ENCODE measurements at regions not wholly inside any gene's neighbourhood (a gene's known extent, or its start where the extent isn't known, plus 50 kb on each side); places are given as distances from the start of the nearest gene placed in this dataset.

GRCh38 chr4:13859423-13859822, 231.9 kb upstream of the BOD1L1 start:
- no peak overlapping the region for H2AK5ac ChIP-seq (ENCODE audit: insufficient read length, low read length)
- H4K91ac ChIP-seq (ENCODE audit: insufficient read length, low read depth, low read length): no peak overlapping the region
- no CpG with 5 or more reads among the region's 3 CpGs for WGBS (ENCODE audit: extremely low coverage, insufficient read length, low lambda C conversion rate)
- H3K9me3 Mint-ChIP-seq: peaks cover 12 to 16% of the 10 kb centered on the region in 2 experiments
- H2BK12ac ChIP-seq (ENCODE audit: insufficient read length, low read depth, low read length): no peak overlapping the region
- H3K23me2 ChIP-seq (ENCODE audit: insufficient read length, low read depth, low read length, poor library complexity, severe bottlenecking): no peaks in the 10 kb centered on the region
- no peak overlapping the region for H3T11ph ChIP-seq (ENCODE audit: low read length)
- no peak overlapping the region for H2BK120ac ChIP-seq (ENCODE audit: low read depth, low read length, poor library complexity, severe bottlenecking)
- H3K9me3 ChIP-seq (ENCODE audit: control insufficient read depth, low read depth, low read length): no peaks in the 10 kb centered on the region
- no peak overlapping the region for H3K4me3 Mint-ChIP-seq
- H3K27ac Mint-ChIP-seq: no peak overlapping the region
- no peaks in the 10 kb centered on the region for H3K79me1 ChIP-seq (ENCODE audit: insufficient read depth, low read depth, low read length, poor library complexity, severe bottlenecking)
- no peak overlapping the region for H3K9ac ChIP-seq (ENCODE audit: extremely low read depth, insufficient read length, low read length)
- no peak overlapping the region for H2BK5ac ChIP-seq (ENCODE audit: insufficient read length, low read length)
- peaks cover 3 to 7% of the 10 kb centered on the region in 2 experiments; a peak in 3 of 4 replicates for H3K4me1 Mint-ChIP-seq
- H3K27me3 ChIP-seq (ENCODE audit: insufficient read depth, low read length): no peaks in the 10 kb centered on the region
- H2AFZ ChIP-seq (ENCODE audit: low read length): no peak overlapping the region
- H2BK15ac ChIP-seq (ENCODE audit: low read depth, low read length): no peak overlapping the region
- H3K14ac ChIP-seq (ENCODE audit: insufficient read depth, low read length): no peak overlapping the region
- peaks cover 3 to 10% (median 5%) of the 10 kb centered on the region in 3 experiments; a peak in 6 of 7 replicates for H3K36me3 Mint-ChIP-seq (ENCODE audit: insufficient read depth in 1 of 3, low read depth in 3 of 3)
- TF ChIP-seq, protein P1, sequence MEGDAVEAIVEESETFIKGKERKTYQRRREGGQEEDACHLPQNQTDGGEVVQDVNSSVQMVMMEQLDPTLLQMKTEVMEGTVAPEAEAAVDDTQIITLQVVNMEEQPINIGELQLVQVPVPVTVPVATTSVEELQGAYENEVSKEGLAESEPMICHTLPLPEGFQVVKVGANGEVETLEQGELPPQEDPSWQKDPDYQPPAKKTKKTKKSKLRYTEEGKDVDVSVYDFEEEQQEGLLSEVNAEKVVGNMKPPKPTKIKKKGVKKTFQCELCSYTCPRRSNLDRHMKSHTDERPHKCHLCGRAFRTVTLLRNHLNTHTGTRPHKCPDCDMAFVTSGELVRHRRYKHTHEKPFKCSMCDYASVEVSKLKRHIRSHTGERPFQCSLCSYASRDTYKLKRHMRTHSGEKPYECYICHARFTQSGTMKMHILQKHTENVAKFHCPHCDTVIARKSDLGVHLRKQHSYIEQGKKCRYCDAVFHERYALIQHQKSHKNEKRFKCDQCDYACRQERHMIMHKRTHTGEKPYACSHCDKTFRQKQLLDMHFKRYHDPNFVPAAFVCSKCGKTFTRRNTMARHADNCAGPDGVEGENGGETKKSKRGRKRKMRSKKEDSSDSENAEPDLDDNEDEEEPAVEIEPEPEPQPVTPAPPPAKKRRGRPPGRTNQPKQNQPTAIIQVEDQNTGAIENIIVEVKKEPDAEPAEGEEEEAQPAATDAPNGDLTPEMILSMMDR (conservative IDR thresholded peaks at IDR 0.05): no peak
- H3K18ac ChIP-seq (ENCODE audit: insufficient read length, low read depth, low read length): no peak overlapping the region
- H3K4me1 ChIP-seq (ENCODE audit: insufficient read depth, low read length): peaks cover 2% of the 10 kb centered on the region; the same call in 1 of the 2 replicates
- no peak overlapping the region for H3K56ac ChIP-seq (ENCODE audit: insufficient read length, low read depth, low read length)
- no peak for DNase-seq
- H3K23ac ChIP-seq (ENCODE audit: insufficient read length, low read depth, low read length): no peak overlapping the region
- no peak overlapping the region for H2BK20ac ChIP-seq (ENCODE audit: low read depth, low read length, poor library complexity, severe bottlenecking)
- no peak overlapping the region for H3K4ac ChIP-seq (ENCODE audit: low read depth, low read length)
- no peak overlapping the region for H3K4me2 ChIP-seq (ENCODE audit: insufficient read depth, insufficient read length, low read length)
- H4K8ac ChIP-seq (replicated peaks; ENCODE audit: insufficient read length, low read depth, low read length): no peak overlapping the region
- H4K5ac ChIP-seq (ENCODE audit: insufficient read length, low read depth, low read length): no peak overlapping the region
- H3K27me3 Mint-ChIP-seq (ENCODE audit: low read depth): no peaks in the 10 kb centered on the region
- H3K27ac ChIP-seq (ENCODE audit: insufficient read length, low read depth, low read length): no peak overlapping the region
- H4K20me1 ChIP-seq (ENCODE audit: control insufficient read depth, insufficient read depth, insufficient read length): no peaks in the 10 kb centered on the region
- no peaks in the 10 kb centered on the region for H3K79me2 ChIP-seq (ENCODE audit: insufficient read depth, low read length)

All from H9 (cell line).